GDM1 (cell line): ENCODE measurements at regions not wholly inside any gene's neighbourhood (a gene's known extent, or its start where the extent isn't known, plus 50 kb on each side); places are given as distances from the start of the nearest gene placed in this dataset.
"Not testable (repeated sequence)": the region's sequence is repeated elsewhere in the genome, so short reads cannot be mapped to it uniquely, and the experiment has no call there.

Source experiments
- DNase-seq: peaks from one replicate; lab custom pipeline; 2025; lab: John Stamatoyannopoulos, UW

GRCh38 chrX:140065961-140066662 is 100.8 kb upstream of the CXorf66 start:
- no peak for DNase-seq

- no peak for DNase-seq
Observed at GRCh38 chrX:140064993-140065392, 99.7 kb upstream of the CXorf66 start.

- peak; percentile 57 for DNase-seq
Observed at GRCh38 chrX:140057001-140057411, 91.7 kb upstream of the CXorf66 start.

DNA sequence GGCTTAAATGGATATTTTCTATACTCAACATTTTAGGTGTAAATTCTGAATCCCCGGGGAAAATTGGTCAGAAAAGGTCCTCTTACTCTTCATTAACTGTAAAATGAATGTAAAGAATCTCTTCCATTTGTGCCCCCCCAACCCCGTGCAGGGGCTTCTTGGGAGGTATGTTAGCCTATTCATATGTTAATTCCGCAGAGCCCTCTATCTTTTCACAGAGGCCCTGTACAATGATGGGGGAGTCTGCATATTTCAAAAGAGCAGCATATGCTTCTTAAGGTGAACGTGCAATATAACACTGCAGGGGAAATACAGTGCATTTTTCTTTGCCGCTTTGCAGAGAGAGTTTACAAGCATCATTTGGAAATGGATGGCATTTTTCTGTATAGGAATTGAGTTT is 88.5 kb upstream of the CXorf66 start:
- no peak for DNase-seq

DNA sequence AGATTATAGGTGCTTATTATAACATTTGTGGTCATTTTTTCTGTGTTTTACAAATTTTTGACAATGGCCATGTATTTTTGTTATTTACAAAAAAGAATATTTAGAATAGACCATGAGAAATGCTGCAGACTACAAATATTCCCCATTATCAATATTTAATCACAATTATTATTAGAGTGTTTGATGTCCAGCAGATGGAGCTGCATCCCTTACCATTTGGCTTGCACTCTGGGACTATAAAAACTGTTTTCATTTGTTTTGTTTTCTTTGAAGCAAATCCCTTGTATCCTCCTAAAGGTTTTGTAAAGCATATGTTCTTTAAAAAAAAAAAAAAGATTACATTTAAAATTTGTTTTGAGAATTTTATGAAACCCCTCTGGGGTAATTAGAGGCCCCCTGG is 85.6 kb upstream of the CXorf66 start:
- no peak for DNase-seq

- no peak for DNase-seq
Observed at GRCh38 chrX:140040386-140040785, 75.1 kb upstream of the CXorf66 start.

- DNase-seq = no peak
Observed at GRCh38 chrX:140038842-140039241, 73.5 kb upstream of the CXorf66 start.

- no peak for DNase-seq
Observed at GRCh38 chrX:140034916-140035315, 69.6 kb upstream of the CXorf66 start.

- DNase-seq = no peak
Observed at GRCh38 chrX:140022482-140022881, 57.2 kb upstream of the CXorf66 start.

DNA sequence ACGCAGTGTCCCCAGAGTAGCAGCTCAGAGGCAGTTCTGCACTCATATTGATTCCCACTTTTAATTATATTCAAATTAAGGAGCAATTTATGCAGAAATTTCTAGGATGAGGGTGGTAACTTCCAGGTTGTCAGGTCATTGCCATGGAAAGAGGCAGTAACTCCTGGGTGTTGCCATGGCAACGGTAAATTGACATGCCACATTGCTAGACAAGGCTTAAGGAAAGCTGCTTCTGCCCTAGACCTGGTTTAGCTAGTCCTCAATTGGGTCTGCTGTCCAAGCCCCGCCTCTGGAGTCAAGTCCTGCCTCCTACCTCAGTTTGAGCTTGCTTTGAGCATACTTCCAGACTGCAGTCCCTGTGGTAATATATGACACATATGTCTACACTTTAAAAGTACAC is 53.8 kb upstream of the CXorf66 start:
- not testable (repeated sequence) for DNase-seq
